ENCODE measurements at regions not wholly inside any gene's neighbourhood (a gene's known extent, or its start where the extent isn't known, plus 50 kb on each side); places are given as distances from the start of the nearest gene placed in this dataset.

DNA sequence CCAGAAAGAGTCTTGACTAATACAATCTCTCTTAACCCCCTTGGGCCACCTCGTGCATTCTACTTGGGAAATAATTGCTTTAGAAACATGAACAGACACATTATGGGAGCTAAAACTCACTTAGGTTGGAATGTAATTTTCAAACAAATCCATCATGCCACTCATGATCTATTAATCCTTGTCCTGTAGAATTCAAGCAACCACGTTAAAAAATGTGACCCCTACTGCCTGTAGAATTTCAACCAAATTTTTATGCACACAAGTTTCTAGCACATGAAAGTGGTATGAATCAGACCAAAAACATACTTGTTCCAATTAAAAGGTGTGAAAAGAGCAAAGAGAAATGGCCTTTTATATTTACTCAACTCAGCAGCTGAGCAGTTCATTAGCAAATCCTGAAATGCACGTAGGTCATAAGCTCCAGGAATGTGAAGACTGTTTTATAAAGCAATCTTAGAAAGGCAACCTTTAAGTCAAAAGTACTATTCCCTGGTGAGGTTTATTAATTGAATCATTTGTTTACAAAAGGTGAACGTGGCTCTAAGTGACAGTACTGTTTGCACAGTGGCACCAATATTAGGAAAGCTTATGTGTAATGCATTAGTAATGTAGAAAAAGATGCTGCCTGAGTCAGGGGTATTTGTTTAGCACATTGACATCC, 459.4 kb upstream of the UBE2E3 start (continued):
- TF ChIP-seq ZBTB44 (tag by site-specific recombination; IDR thresholded peaks at IDR 0.05) (no peak), ZNF654 (tag by site-specific recombination; IDR thresholded peaks at IDR 0.05; ENCODE audit: low read depth) (no peak), ZNF555 (tag by site-specific recombination; conservative IDR thresholded peaks at IDR 0.05) (no peak), TCF7L2 (IDR thresholded peaks at IDR 0.05; ENCODE audit: borderline replicate concordance, low read depth, low read length) (no peak), ZBTB8A (tag by site-specific recombination; IDR thresholded peaks at IDR 0.05) (no peak), ZNF629 (tag by site-specific recombination; IDR thresholded peaks at IDR 0.05) (no peak), ZNF426 (tag by site-specific recombination; IDR thresholded peaks at IDR 0.05) (no peak), ZXDB (tag by site-specific recombination; IDR thresholded peaks at IDR 0.05) (no peak)
- TF ChIP-seq, protein P1, sequence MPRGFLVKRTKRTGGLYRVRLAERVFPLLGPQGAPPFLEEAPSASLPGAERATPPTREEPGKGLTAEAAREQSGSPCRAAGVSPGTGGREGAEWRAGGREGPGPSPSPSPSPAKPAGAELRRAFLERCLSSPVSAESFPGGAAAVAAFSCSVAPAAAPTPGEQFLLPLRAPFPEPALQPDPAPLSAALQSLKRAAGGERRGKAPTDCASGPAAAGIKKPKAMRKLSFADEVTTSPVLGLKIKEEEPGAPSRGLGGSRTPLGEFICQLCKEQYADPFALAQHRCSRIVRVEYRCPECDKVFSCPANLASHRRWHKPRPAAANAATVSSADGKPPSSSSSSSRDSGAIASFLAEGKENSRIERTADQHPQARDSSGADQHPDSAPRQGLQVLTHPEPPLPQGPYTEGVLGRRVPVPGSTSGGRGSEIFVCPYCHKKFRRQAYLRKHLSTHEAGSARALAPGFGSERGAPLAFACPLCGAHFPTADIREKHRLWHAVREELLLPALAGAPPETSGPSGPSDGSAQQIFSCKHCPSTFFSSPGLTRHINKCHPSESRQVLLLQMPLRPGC (tag by site-specific recombination; IDR thresholded peaks at IDR 0.05), result no peak

GRCh38 chr2:180520206-180520605, 460.2 kb upstream of the UBE2E3 start:
- Histone ChIP-seq H3K4me3 (ENCODE audit: low read depth, low read length) (no peak overlapping the region), H3K9me3 (ENCODE audit: control insufficient read depth, insufficient read depth, low read depth, low read length) (no peaks in the 10 kb centered on the region), H3K27ac (ENCODE audit: extremely low read depth, low read depth, low read length) (no peak overlapping the region), H3K36me3 (ENCODE audit: control insufficient read depth in 2 of 2, insufficient read depth in 1 of 2, low read length in 2 of 2) (no peaks in the 10 kb centered on the region), H3K4me1 (ENCODE audit: control insufficient read depth, insufficient read depth, low read length) (no peaks in the 10 kb centered on the region; the same call in 1 of the 2 replicates)
- CTCF ChIA-PET, result interaction anchor here (0.5 to 1.5 kb wide), 5 partner anchors 32 to 550 kb away, joined by 3 to 6 read pairs (median 4); no protein-coding TSS in a partner anchor
- TF ChIP-seq SCRT2 (tag by site-specific recombination; IDR thresholded peaks at IDR 0.05) (no peak), AEBP2 (tag by site-specific recombination; IDR thresholded peaks at IDR 0.05; ENCODE audit: borderline replicate concordance) (no peak), TRIM28 (IDR thresholded peaks at IDR 0.05; ENCODE audit: borderline replicate concordance, low read length) (no peak), ZNF37A (tag by site-specific recombination; IDR thresholded peaks at IDR 0.05) (no peak), ZFP37 (tag by site-specific recombination; IDR thresholded peaks at IDR 0.05) (no peak), GLI2 (tag by site-specific recombination; IDR thresholded peaks at IDR 0.05; ENCODE audit: borderline replicate concordance, low read depth) (no peak), ZNF843 (tag by site-specific recombination; IDR thresholded peaks at IDR 0.05) (no peak), SP2 (tag by site-specific recombination; IDR thresholded peaks at IDR 0.05) (no peak), ZNF133 (tag by site-specific recombination; IDR thresholded peaks at IDR 0.05) (no peak), ZNF658 (tag by site-specific recombination; IDR thresholded peaks at IDR 0.05) (no peak), ZNF747 (tag by site-specific recombination; IDR thresholded peaks at IDR 0.05) (no peak), TCF7L2 (IDR thresholded peaks at IDR 0.05; ENCODE audit: borderline replicate concordance, low read depth, low read length) (no peak), ZNF654 (tag by site-specific recombination; IDR thresholded peaks at IDR 0.05; ENCODE audit: low read depth) (peak; percentile 22; the same call in 1 of the 2 replicates), ZNF544 (tag by site-specific recombination; IDR thresholded peaks at IDR 0.05) (no peak), ZNF48 (tag by site-specific recombination; IDR thresholded peaks at IDR 0.05) (no peak), CTCF (tag by site-specific recombination; IDR thresholded peaks at IDR 0.05) (peak; percentile 52)
- POLR2A ChIA-PET, result no interaction called here
